Stimulated activated CD4-positive, alpha-beta T cell treated with anti-CD3 and anti-CD28 coated beads, Interleukin-4, amount 100 ng/mL, for 4 hours (primary cell): ENCODE measurements at regions not wholly inside any gene's neighbourhood (a gene's known extent, or its start where the extent isn't known, plus 50 kb on each side); places are given as distances from the start of the nearest gene placed in this dataset.

Source experiments
- DNase-seq, 2 experiments: peaks; one replicate each; pipeline ENCODE4 v3.0.0-alpha.2; 2020

- no peak for DNase-seq
Observed at GRCh38 chr15:38187630-38188313, 64.9 kb upstream of the SPRED1 start.

- DNase-seq, result no peak
Observed at GRCh38 chr15:38189671-38190295, 62.9 kb upstream of the SPRED1 start.

- no peak for DNase-seq
Observed at GRCh38 chr15:38190501-38190900, 62.1 kb upstream of the SPRED1 start.

GRCh38 chr15:38192496-38192895 lies 60.1 kb upstream of the SPRED1 start:
- no peak for DNase-seq

- DNase-seq, result no peak
Observed at GRCh38 chr15:38193496-38193895, 59.1 kb upstream of the SPRED1 start.

- DNase-seq, result no peak
Observed at GRCh38 chr15:38195191-38195901, 57.3 kb upstream of the SPRED1 start.

GRCh38 chr15:38196076-38196475 lies 56.6 kb upstream of the SPRED1 start:
- no peak for DNase-seq

- no peak for DNase-seq
Observed at GRCh38 chr15:38197553-38197952, 55.1 kb upstream of the SPRED1 start.

- no peak for DNase-seq
Observed at GRCh38 chr15:38201714-38202113, 50.9 kb upstream of the SPRED1 start.

- no peak for DNase-seq
Observed at GRCh38 chr15:38202361-38202760, 50.3 kb upstream of the SPRED1 start.
